CD14-positive monocyte (primary cell): ENCODE measurements at regions not wholly inside any gene's neighbourhood (a gene's known extent, or its start where the extent isn't known, plus 50 kb on each side); places are given as distances from the start of the nearest gene placed in this dataset.

ENCODE experiments used
- DNase-seq, 3 donors: peaks; one replicate each; pipeline ENCODE4 v3.0.0-alpha.2; 2011 to 2022
- H2AFZ ChIP-seq: 2 replicates; pipeline ENCODE4 v1.6.0; 2012; ENCODE audit warnings: mild to moderate bottlenecking, low read depth, low read length, inconsistent platforms; ENCODE audit not compliant: insufficient read depth, poor library complexity, severe bottlenecking
- H3K27ac ChIP-seq, 2 donors: 1 replicate in 1 of 2; 2 replicates in 1 of 2; pipeline ENCODE4 v1.5.1; 2012 to 2013; ENCODE audit warnings: low read length in 2 of 2, control low read depth in 1 of 2, inconsistent platforms in 1 of 2, low read depth in 1 of 2, mild to moderate bottlenecking in 1 of 2
- H3K27me3 ChIP-seq, 2 donors: one replicate each; pipeline versions ENCODE4 v1.6.0 to v1.6.1; 2011 to 2013; ENCODE audit warnings: low read length in 2 of 2; ENCODE audit not compliant: control insufficient read depth in 2 of 2, insufficient read depth in 2 of 2
- H3K36me3 ChIP-seq, 2 donors: replicated peaks in 1 of 2; 1 replicate in 1 of 2; 2 replicates in 1 of 2; pipeline versions ENCODE4 v1.5.1 to v1.6.1; 2012 to 2013; ENCODE audit warnings: low read length in 2 of 2, control low read depth in 1 of 2, inconsistent platforms in 1 of 2, mild to moderate bottlenecking in 1 of 2; ENCODE audit not compliant: insufficient read depth in 2 of 2, control insufficient read depth in 1 of 2
- H3K4me1 ChIP-seq, 2 donors: 1 replicate in 1 of 2; 2 replicates in 1 of 2; pipeline versions ENCODE4 v1.5.1 to v1.6.1; 2012 to 2013; ENCODE audit warnings: low read length in 2 of 2, control low read depth in 1 of 2, inconsistent platforms in 1 of 2, mild to moderate bottlenecking in 1 of 2, moderate library complexity in 1 of 2; ENCODE audit not compliant: insufficient read depth in 2 of 2, control insufficient read depth in 1 of 2
- H3K4me2 ChIP-seq: replicated peaks from 2 replicates; pipeline ENCODE3; 2012; ENCODE audit warnings: low read length, moderate library complexity, mild to moderate bottlenecking; ENCODE audit not compliant: poor library complexity, severe bottlenecking; ENCODE audit errors: extremely low read depth
- H3K4me3 ChIP-seq, 3 experiments: fragments of 200-600 bp in 1 of 3; sonication (generic) in 1 of 3; replicated peaks in 1 of 3; 1 replicate in 2 of 3; 2 replicates in 1 of 3; pipeline ENCODE4 v1.5.1; 2011 to 2013; ENCODE audit warnings: low read length in 3 of 3, mild to moderate bottlenecking in 3 of 3, control low read depth in 2 of 3, low read depth in 2 of 3, inconsistent platforms in 1 of 3, moderate library complexity in 1 of 3
- H3K79me2 ChIP-seq: 2 replicates; pipeline ENCODE4 v1.6.0; 2012; ENCODE audit warnings: mild to moderate bottlenecking, control low read depth, inconsistent platforms, low read length, moderate library complexity; ENCODE audit not compliant: insufficient read depth
- H3K9ac ChIP-seq: 2 replicates; pipeline ENCODE4 v1.6.0; 2017; ENCODE audit warnings: low read length, mild to moderate bottlenecking; ENCODE audit not compliant: insufficient read depth, poor library complexity, severe bottlenecking
- H3K9me3 ChIP-seq, 2 donors: replicated peaks in 1 of 2; 1 replicate in 1 of 2; 2 replicates in 1 of 2; pipeline versions ENCODE4 v1.5.1 to v1.6.1; 2012 to 2013; ENCODE audit warnings: low read length in 2 of 2, control low read depth in 1 of 2; ENCODE audit not compliant: control insufficient read depth in 1 of 2, insufficient read depth in 1 of 2
- H4K20me1 ChIP-seq: 2 replicates; pipeline ENCODE4 v1.6.0; 2012; ENCODE audit warnings: mild to moderate bottlenecking, low read length, control low read depth, moderate library complexity; ENCODE audit not compliant: insufficient read depth
- H3K27ac Mint-ChIP-seq, 7 donors: one replicate each; pipeline ENCODE4 v1.8.0; 2020; ENCODE audit warnings: mild to moderate bottlenecking in 7 of 7, mixed read lengths in 7 of 7, moderate library complexity in 6 of 7, inconsistent platforms in 2 of 7
- H3K27me3 Mint-ChIP-seq, 3 donors: one replicate each; pipeline ENCODE4 v1.8.0; 2021 to 2022; ENCODE audit warnings: low read depth in 3 of 3, mild to moderate bottlenecking in 3 of 3, mixed read lengths in 3 of 3, moderate library complexity in 3 of 3, inconsistent platforms in 1 of 3
- H3K36me3 Mint-ChIP-seq, 2 donors: one replicate each; pipeline ENCODE4 v1.8.0; 2020; ENCODE audit warnings: mixed read lengths in 2 of 2, inconsistent platforms in 1 of 2, mild to moderate bottlenecking in 1 of 2
- H3K4me1 Mint-ChIP-seq: one replicate; pipeline ENCODE4 v1.8.0; 2020; ENCODE audit warnings: mild to moderate bottlenecking, mixed read lengths
- H3K4me3 Mint-ChIP-seq, 2 donors: one replicate each; pipeline ENCODE4 v1.8.0; 2020; ENCODE audit warnings: mild to moderate bottlenecking in 2 of 2, mixed read lengths in 2 of 2, moderate library complexity in 1 of 2
- H3K9me3 Mint-ChIP-seq, 7 donors: one replicate each; pipeline ENCODE4 v1.8.0; 2020 to 2022; ENCODE audit warnings: mixed read lengths in 7 of 7, mild to moderate bottlenecking in 6 of 7, moderate library complexity in 6 of 7, inconsistent platforms in 2 of 7
- CTCF ChIP-seq: fragments of 200-600 bp; IDR thresholded peaks from one replicate; pipeline ENCODE4 v1.8.0; 2022; ENCODE audit warnings: antibody characterized with exemption, mild to moderate bottlenecking
- WGBS: methylation state at CpG from one replicate; pipeline ENCODE4 v1.1.5; 2013; ENCODE audit warnings: missing lambda C conversion rate; ENCODE audit not compliant: insufficient coverage; 5-methylcytosine and 5-hydroxymethylcytosine counted together
- intact Hi-C, 2 donors: fragments of 100-400 bp; cut with micrococcal nuclease; formaldehyde crosslinking; loops; one replicate each; pipeline versions ENCODE4 v1.15.0 to v1.15.1; 2023

- H3K79me2 ChIP-seq = no peaks in the 10 kb centered on the region
- H3K4me1 ChIP-seq = no peaks in the 10 kb centered on the region
- Mint-ChIP-seq H3K27ac (no peak overlapping the region), H3K9me3 (peaks cover 0 to 3% (median 0%) of the 10 kb centered on the region in 7 donors), H3K4me1 (no peaks in the 10 kb centered on the region), H3K27me3 (peaks cover 0 to 2% (median 1%) of the 10 kb centered on the region in 3 donors), H3K36me3 (no peaks in the 10 kb centered on the region), H3K4me3 (no peak overlapping the region)
- DNase-seq = no peak
- no peaks in the 10 kb centered on the region for H3K9me3 ChIP-seq
- whole genome bisulfite sequencing = 85% methylated on average over 5 of the region's 5 CpGs
- H3K27ac ChIP-seq = no peak overlapping the region
- H3K9ac ChIP-seq = no peak overlapping the region
- no peak for TF ChIP-seq CTCF
- no peaks in the 10 kb centered on the region for H4K20me1 ChIP-seq
- intact Hi-C loops = no loop called here
- H3K36me3 ChIP-seq = no peaks in the 10 kb centered on the region
- no peak overlapping the region for H3K4me3 ChIP-seq
- H2AFZ ChIP-seq = no peak overlapping the region
- H3K4me2 ChIP-seq = no peak overlapping the region
- no peaks in the 10 kb centered on the region for H3K27me3 ChIP-seq
These were observed 95.8 kb upstream of the KIT start for GRCh38 chr4:54561940-54562339.

GRCh38 chr4:54566608-54567007 is 91.1 kb upstream of the KIT start:
- H3K36me3 ChIP-seq = no peaks in the 10 kb centered on the region
- no peaks in the 10 kb centered on the region for H3K4me1 ChIP-seq
- H2AFZ ChIP-seq = no peak overlapping the region
- H3K27ac Mint-ChIP-seq = no peak overlapping the region
- no peaks in the 10 kb centered on the region for H3K4me1 Mint-ChIP-seq
- no peaks in the 10 kb centered on the region for H3K79me2 ChIP-seq
- no peak overlapping the region for H3K4me3 Mint-ChIP-seq
- no peaks in the 10 kb centered on the region for H4K20me1 ChIP-seq
- no peaks in the 10 kb centered on the region for H3K27me3 ChIP-seq
- H3K9me3 ChIP-seq = no peaks in the 10 kb centered on the region
- DNase-seq = no peak
- H3K9ac ChIP-seq = no peak overlapping the region
- no peak overlapping the region for H3K27ac ChIP-seq
- intact Hi-C loops = no loop called here
- no peak for TF ChIP-seq CTCF
- H3K4me3 ChIP-seq = no peak overlapping the region
- peaks cover 0 to 2% (median 0%) of the 10 kb centered on the region in 3 donors for H3K27me3 Mint-ChIP-seq
- H3K36me3 Mint-ChIP-seq = no peaks in the 10 kb centered on the region
- WGBS = 83% methylated on average over 5 of the region's 5 CpGs
- no peaks in the 10 kb centered on the region for H3K9me3 Mint-ChIP-seq
- H3K4me2 ChIP-seq = no peak overlapping the region
